ENCODE measurements at regions not wholly inside any gene's neighbourhood (a gene's known extent, or its start where the extent isn't known, plus 50 kb on each side); places are given as distances from the start of the nearest gene placed in this dataset.

- no peak for DNase-seq (ENCODE audit: low read depth in 2 of 2)
Measured at GRCh38 chr2:6512589-6512988, 353.1 kb downstream of the CMPK2 start.

- DNase-seq (ENCODE audit: low read depth in 2 of 2), result no peak
Measured at GRCh38 chr2:6516674-6517073, 349.0 kb downstream of the CMPK2 start.

- no peak for DNase-seq (ENCODE audit: low read depth in 2 of 2)
Measured at GRCh38 chr2:6518361-6518760, 347.3 kb downstream of the CMPK2 start.

DNA sequence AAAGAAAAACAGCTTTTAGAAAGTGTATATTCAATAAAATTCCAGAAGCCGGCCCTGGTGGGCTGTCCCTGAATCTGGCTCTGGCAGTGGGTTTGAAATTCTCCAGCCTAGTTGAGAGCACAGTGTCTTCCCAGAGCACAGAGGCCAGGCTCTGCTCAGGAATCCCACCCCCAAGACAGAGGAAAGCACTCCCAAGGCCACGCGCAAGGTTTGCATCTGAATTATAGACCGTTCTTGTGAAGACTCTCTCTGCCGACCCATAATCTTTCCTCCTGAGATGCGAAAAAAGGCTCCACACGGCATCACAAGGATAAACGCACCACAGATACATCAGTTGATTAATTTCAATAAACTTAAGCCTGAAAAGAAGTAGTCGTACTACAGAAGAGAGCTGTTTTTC, 342.2 kb downstream of the CMPK2 start:
- no peak for DNase-seq (ENCODE audit: low read depth in 2 of 2)

GRCh38 chr2:6524691-6525474, 340.8 kb downstream of the CMPK2 start:
- DNase-seq (ENCODE audit: low read depth in 2 of 2), result no peak

GRCh38 chr2:6525475-6525964, 340.2 kb downstream of the CMPK2 start:
- DNase-seq (ENCODE audit: low read depth in 2 of 2), result no peak

DNA sequence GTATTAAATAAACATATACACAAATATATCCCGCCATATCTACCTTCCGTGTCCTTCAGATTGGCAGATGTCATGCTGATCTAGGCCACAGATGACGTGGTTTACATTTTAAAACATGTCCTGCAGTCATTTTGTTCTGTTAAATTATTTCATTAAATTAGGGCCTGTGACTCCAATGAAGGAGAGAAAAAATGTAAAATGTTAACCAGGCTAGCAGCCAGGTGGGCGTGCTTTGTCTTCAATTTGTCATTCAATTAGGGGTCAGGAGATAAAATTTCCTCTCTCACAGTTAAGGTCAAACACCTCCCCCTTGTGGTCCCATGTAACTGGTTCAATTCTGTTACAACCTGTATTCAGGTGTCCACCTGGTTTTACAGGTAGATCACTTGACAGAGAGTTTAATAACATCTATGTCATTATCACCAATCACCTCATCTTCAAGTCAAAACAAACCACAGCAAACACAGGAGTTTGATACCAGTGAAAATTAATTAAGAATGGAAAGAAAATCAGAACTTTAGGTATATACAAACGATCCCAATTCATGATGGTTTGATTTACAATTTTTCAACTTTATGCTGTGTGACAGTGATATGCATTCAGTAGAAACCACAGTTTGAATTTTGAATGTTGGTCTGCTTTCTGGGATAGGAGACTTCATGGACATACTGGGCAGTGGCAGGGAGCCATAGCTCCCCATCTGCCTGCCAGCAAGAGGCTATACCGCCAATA, 339.4 kb downstream of the CMPK2 start:
- DNase-seq (ENCODE audit: low read depth in 2 of 2), result no peak

DNA sequence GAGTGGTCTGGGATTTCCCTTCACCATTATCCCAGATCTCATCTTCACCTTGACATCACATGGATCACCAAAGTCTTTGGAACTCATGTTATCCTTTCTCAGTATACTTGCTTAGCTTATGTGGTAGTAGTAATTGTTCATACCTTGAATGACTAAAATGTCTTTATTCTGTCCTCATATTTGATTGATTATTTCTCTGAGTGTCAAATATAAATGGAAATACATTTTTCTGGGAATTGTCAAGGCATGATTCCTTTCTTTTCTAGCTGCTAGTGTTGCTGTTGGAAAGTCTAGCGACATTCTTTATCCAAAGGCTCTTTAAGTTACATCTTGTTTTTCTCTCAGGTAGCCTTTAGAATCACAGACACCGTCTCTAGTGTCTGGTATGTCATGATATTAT, 334.4 kb downstream of the CMPK2 start:
- no peak for DNase-seq (ENCODE audit: low read depth in 2 of 2)

DNA sequence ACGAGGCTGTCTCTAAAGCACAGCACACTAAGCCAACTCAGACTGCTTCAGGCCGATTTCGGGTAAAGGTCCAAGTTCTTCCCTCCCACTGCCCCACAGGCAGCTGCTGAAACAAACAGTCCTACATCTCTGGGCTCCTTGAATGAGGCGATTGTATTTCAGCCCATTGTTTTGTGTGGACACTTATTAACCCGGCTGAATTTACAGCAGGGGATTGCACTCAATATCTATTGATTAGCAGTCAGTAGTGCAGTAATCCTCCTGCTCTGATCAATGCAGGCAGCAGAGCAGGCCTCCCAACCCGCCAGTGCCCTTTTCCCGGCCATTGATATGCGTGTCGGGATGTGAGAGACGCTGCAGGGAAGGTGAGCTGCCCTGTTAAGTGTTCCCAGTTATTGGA, 330.1 kb downstream of the CMPK2 start:
- no peak for DNase-seq (ENCODE audit: low read depth in 2 of 2)

DNA sequence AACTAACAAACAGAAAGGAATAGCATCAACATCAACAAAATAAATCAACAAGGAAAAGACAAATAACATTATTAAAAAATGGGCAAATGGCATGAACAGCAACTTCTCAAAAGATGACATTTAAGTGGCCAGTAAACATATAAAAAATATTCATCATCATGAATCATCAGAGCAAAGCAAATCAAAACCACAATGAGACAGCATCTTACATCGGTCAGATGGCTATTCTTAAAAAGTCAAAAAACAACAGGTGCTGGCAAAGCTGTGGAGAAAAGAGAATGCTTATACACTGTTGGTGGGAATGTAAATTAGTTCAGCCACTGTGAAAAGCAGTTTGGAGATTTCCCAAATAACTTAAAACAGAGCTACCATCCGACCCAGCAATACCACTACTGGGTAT, 327.1 kb downstream of the CMPK2 start:
- no peak for DNase-seq (ENCODE audit: low read depth in 2 of 2)

DNA sequence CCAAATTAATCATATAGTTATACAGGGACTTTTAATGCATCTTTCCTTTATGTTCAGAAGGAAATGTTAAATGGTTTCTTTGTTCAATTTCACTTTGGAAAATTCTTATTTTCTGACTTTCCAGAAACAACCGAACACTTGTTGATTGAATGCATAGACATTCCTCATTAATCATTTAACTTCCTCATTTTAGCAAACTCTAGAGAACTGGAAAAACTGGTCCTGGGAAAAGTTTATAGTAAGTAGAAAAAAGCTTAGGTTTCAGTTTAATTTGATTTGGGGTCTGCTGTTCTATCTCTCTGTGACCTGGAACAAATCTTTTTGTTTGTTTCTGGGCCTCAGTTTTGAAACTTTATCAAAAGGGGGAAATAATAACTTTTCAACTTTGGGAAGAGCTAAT, 320.4 kb downstream of the CMPK2 start:
- DNase-seq (ENCODE audit: low read depth in 2 of 2), result no peak

DNA sequence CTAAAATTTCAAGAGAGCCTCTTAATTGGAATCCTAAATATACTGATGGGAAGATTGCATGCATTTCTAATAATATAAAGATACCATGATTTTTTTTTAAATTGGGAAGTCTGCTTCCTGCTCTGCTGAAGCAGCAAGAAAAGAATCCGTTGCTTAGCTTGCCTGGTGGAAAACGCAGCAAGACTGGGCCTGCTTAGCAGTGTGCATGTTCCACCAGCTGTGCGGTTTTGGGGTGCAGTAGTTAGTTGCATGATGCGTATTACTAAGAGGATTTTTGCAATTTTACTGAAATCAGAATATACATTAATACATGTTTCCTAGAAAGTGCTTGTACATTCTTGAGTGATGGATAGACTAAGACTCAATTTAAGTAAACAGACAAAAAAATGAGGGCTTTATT, 319.9 kb downstream of the CMPK2 start:
- no peak for DNase-seq (ENCODE audit: low read depth in 2 of 2)

- DNase-seq (ENCODE audit: low read depth in 2 of 2), result no peak
Measured at GRCh38 chr2:6554466-6554865, 311.2 kb downstream of the CMPK2 start.

DNA sequence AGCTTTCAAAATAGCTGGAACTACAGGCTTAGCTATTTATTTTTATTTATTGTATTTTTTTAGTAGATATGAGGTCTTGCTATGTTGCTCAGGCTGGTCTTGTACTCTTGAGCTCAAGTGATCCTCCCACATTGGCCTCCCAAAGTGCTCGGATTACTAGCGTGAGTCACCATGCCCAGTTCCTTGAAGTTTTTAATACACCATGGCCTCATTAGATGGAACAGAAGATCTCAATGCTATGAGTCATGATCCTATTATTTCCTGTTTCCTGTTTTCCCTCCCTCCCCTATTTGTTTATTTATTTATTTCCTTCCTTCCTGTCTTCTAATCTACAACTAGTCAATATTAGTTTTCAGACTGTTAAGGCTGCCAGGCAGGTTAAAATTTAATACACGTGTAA, 309.0 kb downstream of the CMPK2 start:
- no peak for DNase-seq (ENCODE audit: low read depth in 2 of 2)

DNA sequence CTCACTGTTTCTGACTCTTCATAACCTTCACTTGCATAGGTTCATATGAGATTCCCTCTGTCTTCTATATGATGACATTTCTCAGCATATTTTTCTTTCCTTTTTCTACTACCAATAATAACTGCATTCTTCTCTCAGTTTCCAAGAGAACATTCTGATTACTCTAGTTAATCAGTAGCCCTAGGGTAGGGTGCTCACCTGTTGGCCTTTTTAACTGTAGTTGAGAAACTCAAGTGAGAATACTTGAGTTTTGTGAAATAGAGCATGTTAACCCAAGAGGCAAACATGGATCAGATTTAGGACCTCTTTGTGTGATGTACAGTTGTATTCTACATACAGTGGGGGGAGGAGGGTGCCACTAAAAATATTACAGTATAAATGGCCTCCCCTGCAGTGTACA, 308.0 kb downstream of the CMPK2 start:
- DNase-seq (ENCODE audit: low read depth in 2 of 2), result no peak

DNA sequence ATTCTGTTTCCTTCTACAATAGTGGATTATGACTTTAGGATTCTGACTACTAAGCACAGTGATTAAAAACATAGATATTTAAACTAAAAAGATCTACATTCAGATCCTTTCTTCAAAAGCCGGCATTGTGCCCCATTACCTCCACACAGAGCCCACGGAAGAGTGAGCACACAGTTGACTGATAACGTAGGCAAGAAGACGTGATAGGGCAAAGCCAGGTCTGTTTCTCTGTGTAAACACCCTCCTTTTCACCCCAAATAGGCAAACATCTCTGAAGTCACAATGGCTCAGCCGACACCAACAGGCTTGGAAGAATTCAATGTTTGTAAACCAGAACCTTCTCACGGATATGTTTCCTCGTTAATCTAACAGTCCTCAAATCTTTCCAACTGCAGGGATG, 302.9 kb downstream of the CMPK2 start:
- no peak for DNase-seq (ENCODE audit: low read depth in 2 of 2)

- DNase-seq (ENCODE audit: low read depth in 2 of 2), result no peak
Measured at GRCh38 chr2:6564326-6564725, 301.4 kb downstream of the CMPK2 start.

GRCh38 chr2:6574121-6574520, 291.6 kb downstream of the CMPK2 start:
- no peak for DNase-seq (ENCODE audit: low read depth in 2 of 2)

- no peak for DNase-seq (ENCODE audit: low read depth in 2 of 2)
Measured at GRCh38 chr2:6576302-6576701, 289.4 kb downstream of the CMPK2 start.

DNA sequence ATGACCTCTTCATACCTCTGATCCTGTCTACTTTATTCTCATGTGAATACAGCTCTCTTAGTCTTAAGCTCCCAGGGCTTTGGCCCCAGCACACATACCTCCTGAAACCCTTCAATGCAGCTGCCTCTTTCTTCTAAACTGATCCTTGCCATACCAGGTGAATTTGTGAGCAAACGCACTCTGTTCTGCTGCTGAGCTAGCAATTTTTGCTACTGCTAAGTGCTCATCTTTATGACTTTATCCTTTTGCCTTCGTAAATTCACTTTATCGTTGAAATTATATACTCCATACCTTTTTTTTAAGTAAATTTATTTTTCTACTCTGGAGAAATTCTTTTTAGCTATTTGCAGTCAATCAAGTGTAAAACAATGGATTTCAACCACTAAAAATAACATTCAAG, 287.7 kb downstream of the CMPK2 start:
- no peak for DNase-seq (ENCODE audit: low read depth in 2 of 2)

- DNase-seq (ENCODE audit: low read depth in 2 of 2), result no peak
Measured at GRCh38 chr2:6578416-6578815, 287.3 kb downstream of the CMPK2 start.

- DNase-seq (ENCODE audit: low read depth in 2 of 2), result no peak
Measured at GRCh38 chr2:6579281-6579680, 286.4 kb downstream of the CMPK2 start.

- no peak for DNase-seq (ENCODE audit: low read depth in 2 of 2)
Measured at GRCh38 chr2:6580982-6581381, 284.7 kb downstream of the CMPK2 start.
